GM19467 (cell line): ENCODE measurements at regions not wholly inside any gene's neighbourhood (a gene's known extent, or its start where the extent isn't known, plus 50 kb on each side); places are given as distances from the start of the nearest gene placed in this dataset.
"Not testable (repeated sequence)": the region's sequence is repeated elsewhere in the genome, so short reads cannot be mapped to it uniquely, and the experiment has no call there.

Experiments
- ATAC-seq: cut with Tn5 transposase; IDR thresholded peaks from one replicate; pipeline ENCODE4 v1.9.1; 2021; ENCODE audit warnings: mild to moderate bottlenecking, moderate library complexity; ENCODE audit not compliant: unreplicated experiment

DNA sequence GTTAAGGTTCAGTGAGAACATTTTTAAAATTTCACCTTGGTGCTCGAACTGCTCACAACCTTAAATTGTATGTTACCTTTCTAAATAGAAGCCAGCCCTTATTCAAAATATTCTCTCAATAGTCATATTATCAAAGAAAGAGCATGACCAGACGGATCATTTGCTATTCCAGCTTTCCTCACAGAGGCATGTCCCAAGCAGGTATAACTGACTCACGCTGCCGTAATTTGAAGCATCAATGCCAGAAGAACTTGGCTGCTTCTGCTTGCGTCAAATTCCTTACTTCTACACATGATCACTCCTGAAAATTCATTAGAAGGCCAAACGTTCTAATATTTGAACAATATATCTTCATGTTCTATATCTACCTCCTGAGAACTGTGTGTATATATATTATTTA is 69.5 kb upstream of the VGLL4 start:
- no peak for ATAC-seq

DNA sequence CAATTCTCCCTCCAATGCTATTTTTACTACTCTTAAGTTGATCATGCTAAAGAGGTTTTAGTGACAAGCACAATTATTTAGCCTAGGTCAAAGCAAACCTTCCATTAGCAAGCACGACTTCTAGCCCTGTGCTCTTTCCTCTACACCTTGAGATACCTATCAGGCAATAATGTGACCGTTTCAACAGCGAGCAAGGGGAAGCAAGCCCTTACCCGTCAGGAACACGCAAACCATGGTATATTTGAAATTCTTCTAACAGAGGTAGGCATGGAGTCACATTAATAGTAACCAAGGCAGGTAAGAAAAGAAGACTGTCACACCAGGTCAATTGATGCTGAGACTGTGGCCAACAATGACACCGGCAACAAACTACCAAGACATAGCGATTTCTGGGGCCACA is 68.9 kb upstream of the VGLL4 start:
- no peak for ATAC-seq

DNA sequence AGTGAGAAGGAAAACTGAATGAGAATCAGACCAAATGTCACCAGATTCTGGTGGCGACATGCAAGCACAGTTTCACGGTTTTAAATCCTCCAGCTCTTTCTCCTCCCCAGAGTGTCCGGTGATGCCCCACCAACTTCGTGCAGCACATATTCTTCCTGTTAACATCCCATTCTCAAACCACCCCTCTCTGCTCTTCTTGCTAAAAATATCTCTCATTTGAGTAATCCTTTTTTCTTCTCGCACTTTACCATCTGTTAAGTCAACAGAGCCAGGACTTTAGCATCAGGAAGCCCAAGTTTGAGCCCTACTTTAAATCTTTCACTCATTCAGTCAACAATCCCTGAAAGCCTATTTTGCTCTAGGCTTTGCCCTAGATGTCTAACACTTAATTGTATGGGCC is 68.2 kb upstream of the VGLL4 start:
- no peak for ATAC-seq

DNA sequence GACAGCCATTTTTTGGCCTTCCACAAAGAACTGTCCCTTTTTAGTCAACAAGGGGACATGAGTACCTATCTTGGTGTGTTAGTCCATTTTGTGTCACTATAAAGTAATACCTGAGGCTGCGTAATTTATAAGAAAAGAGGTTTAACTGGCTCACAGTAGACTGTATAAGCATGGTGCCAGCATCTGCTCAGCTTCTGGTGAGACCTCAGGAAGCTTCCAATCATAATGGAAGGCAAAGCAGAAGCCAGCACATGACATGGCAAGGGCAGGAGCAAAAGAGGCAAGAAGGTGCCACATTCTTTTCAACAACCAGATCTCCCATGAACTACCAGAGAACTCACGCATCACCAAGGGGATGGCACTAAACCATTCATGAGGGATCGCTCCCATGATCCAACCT is 66.1 kb upstream of the VGLL4 start:
- no peak for ATAC-seq

DNA sequence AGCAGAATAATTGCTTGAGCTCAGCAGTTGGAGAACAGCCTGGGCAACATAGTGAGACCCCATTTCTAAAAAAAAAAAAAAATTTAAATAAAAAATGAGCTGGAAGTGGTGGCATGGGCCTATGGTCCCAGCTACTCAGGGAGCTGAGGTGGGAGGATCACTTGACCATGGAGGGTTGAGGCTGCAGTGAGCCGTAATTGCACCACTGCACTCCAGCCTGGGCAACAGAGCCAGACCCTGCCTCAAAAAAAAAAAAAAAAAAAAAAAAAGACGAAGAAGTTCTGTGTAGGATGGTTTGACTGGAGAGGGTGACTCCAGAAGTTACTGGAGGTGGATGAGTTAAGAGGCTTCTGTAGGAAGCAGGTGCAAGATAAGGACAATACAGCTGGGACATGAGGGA is 63.4 kb upstream of the VGLL4 start:
- not testable (repeated sequence) for ATAC-seq

DNA sequence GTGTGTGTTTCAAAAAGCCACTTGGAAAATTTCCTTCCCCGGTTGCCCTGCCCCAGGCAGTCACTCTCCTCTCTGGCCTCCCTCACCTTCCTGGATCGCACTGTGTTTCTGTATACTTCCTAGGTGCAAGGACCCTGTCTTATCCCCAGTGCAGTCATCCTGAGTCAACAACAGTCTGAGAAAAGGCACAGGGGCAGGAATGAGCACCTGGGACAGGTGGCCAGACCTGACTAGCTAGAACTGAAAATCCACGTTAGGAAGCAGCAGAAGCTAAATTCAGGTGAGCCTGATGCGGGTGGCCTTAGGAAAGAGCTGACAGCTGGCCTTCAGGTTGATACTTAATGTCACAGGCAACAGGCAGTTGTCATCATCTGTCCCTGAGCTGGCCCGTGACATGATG is 62.9 kb upstream of the VGLL4 start:
- no peak for ATAC-seq

DNA sequence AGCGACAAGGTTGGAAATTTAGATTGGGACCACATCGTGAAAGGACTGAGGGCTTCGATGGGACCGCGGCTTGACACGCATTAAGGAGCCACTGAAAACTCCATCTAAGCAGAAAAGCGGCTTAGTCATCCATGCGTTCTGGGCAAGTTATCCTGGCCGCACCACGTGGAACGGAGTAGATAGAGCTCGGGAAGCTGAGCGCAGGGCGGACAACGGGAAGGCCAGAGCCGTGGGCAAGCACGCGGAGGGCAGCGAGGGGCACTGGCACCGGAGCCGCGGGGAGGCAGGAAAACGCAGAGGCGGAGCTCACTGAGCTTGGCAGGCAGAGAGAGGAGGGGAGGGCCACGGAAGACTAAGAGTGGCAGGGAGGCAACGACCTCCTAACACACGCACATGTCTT is 61.3 kb upstream of the VGLL4 start:
- ATAC-seq = no peak

DNA sequence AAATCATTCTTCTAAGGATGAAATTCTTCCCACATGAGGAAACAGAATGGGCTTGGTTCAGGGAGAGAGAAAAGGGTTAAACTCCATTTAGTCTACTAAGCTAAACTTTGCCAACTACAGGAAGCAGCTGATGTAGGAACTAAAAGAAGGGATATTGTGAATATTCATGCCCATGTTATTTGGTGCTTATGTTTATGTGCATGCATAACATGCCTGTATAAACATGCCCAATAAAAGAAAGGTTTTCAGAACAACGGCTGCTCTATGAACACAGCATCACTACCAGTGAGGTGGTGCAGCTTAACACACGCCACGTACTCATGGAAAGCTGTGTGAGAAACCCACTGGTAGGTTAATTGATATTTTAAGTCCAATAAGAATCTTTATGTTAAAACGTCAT is 59.4 kb upstream of the VGLL4 start:
- no peak for ATAC-seq

DNA sequence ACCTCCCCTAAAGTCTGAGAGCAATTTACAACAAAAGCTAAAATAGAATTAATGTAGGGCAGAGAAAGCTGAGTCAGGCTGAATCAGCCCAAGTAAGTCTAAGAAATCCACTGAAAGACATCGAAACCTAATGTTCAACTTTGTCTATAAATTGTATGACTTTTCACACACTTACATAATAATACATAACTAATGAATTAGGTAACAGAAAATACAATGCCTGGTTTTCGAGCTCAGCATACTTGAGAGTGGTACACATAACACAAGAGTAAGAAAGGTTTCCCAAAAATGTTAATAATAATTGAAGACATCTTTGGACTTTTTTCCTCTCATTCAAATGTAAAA is 55.3 kb upstream of the VGLL4 start:
- no peak for ATAC-seq

DNA sequence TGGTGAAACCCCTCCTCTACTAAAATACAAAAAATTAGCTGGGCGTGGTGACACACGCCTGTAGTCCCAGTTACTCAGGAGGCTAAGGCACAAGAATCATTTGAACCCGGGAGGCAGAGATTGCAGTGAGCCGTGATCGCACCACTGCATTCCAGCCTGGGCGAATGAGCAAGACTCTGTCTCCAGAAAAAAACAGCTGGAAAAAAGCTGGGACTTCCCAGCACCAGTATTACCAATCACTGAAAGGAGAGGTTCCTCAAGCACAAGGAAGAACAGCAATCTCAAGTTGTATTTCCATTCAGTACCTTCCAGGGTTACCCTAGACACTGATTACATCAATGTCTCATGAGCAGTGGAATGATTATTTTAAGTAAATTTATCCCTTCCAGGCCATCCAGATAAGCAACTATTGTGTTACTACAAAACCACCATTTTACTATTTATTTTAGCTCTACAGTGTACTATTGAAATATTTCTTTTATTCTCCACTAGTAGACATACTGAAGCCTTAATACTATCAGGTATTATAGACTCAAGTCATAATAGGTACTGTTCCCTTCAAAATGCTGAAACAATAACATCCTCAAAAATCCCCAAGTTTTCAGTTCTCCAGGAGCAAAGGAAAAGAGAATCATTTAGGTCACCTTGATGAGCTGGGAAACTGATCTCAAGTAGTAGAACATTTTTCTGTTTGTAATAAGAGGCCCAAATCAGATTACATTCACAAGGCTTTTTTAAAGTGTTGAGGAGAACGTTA is 54.8 kb upstream of the VGLL4 start:
- no peak for ATAC-seq

DNA sequence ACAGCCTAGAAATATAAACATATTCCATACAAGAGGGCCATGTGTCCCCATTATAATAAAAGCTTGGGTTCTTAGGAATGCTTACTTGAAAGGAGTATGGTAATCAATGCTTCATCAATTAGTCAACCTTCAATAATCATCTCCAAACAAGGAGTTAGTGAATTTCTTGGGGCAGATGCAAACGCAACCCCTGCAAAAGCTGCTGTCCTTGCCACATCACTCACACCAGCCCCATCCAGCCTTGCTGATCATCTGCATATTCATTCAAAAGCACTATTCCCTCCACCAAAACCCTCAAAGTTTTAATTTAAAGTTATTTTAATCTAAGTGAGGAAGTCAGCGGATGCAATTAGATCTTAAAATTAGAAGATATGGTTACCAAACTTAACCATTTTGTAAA is 54.0 kb upstream of the VGLL4 start:
- no peak for ATAC-seq

DNA sequence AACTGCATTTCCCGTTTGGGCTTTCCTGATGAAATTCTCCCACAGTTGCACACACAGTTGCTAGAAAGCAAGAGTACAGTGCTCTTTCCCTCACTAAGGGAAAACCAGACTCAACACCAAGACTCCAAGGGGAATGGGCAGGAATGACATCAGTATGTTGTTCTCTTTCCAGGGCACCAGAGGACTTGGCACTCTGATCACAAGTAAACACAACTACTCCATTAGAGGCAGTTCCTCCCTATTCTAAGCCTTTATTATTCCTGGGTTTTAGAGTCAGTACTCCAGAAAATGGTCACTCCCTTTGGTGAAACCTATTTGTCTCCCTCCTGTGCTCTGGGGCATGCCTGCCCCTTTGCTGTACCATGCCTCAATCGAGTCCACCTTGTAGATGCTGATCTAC is 52.3 kb upstream of the VGLL4 start:
- ATAC-seq = no peak
